ENCODE measurements at regions not wholly inside any gene's neighbourhood (a gene's known extent, or its start where the extent isn't known, plus 50 kb on each side); places are given as distances from the start of the nearest gene placed in this dataset.
"Not testable (repeated sequence)": the region's sequence is repeated elsewhere in the genome, so short reads cannot be mapped to it uniquely, and the experiment has no call there.

DNA sequence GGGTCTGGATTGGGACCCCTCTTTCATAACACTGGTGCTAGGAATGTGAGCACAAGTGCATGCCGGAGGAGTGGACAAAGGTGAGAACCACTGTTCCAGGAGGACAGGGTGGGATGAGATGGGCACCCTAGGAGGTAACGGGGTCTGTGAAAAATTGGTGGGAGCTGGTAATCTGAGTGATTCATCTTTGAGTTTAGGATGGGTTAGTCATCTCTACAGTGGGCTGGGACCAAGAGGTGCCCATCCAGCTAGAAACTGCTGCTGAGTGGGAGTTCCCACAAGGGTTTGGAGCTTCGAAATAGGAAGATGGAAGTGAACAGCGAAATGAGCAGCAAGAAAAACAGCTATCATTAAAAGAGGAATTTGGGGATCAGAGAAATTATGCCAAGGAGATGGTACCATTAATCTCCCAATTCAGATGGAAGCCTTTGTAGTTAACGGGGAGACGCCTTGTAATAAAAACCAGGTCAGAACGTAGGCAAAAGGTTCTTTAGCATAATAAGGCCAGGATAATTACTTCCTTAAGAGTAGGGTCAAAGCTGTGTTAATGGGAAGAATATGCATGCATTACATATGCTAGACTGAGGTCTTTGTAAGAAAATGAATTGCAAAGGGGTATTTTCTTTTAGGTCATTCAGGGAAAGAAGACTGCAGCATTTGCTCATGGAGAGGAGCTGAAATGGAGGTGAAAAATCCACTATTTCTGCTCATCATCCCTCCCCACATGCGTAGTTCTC lies 55.5 kb downstream of the OLFML3 start:
- Histone ChIP-seq H3K27ac (ENCODE audit: extremely low read length, insufficient read depth, low read length) (no peak overlapping the region), H3K4me2 (ENCODE audit: low read depth, low read length) (no peak overlapping the region)
- intact Hi-C loops (cut with micrococcal nuclease; ENCODE audit: unreplicated experiment) = no loop called here

GRCh38 chr1:114035304-114035700 lies 56.0 kb downstream of the OLFML3 start:
- 51% methylated on average over 4 of the region's 4 CpGs for WGBS (ENCODE audit: low lambda C conversion rate)
- H3K79me2 ChIP-seq (ENCODE audit: insufficient read depth, low read length) = no peaks in the 10 kb centered on the region
- H3K36me3 ChIP-seq (replicated peaks in 1 of 2; ENCODE audit: control insufficient read depth in 1 of 2, insufficient read depth in 2 of 2, low read length in 2 of 2) = no peaks in the 10 kb centered on the region
- ATAC-seq = no peak
- no peak overlapping the region for H3K9ac ChIP-seq (ENCODE audit: insufficient read depth, low read depth, low read length)
- POLR2A ChIA-PET = no interaction called here
- intact Hi-C loops (cut with micrococcal nuclease; ENCODE audit: unreplicated experiment) (no loop called here), in situ Hi-C loops (cut with HindIII; ENCODE audit: extremely low pct_ligation_motif_present, low pct_unique_long_range_greater_than_20kb) (no loop called here)
- no peaks in the 10 kb centered on the region for H4K20me1 ChIP-seq (ENCODE audit: insufficient read depth, low read length)
- CTCF ChIA-PET (ENCODE audit: low intra/inter-chr PET ratio, low total read pairs) = no interaction called here
- no peaks in the 10 kb centered on the region for H3K4me1 ChIP-seq (ENCODE audit: insufficient read depth, low read length)
- no peak for DNase-seq (ENCODE audit: low spot score)
- FAIRE-seq = no peak
- H3K9me3 ChIP-seq (ENCODE audit: low read length) = no peaks in the 10 kb centered on the region
- no peak overlapping the region for H3K4me2 ChIP-seq (ENCODE audit: low read depth, low read length)
- H3K4me3 ChIP-seq (replicated peaks in 1 of 3; ENCODE audit: insufficient read depth in 1 of 3, low read depth in 2 of 3, low read length in 3 of 3) = no peak overlapping the region
- no peak overlapping the region for H2AFZ ChIP-seq (ENCODE audit: low read length)
- no peak overlapping the region for H3K27ac ChIP-seq (ENCODE audit: extremely low read length, insufficient read depth, low read length)
- TF ChIP-seq CEBPG (CRISPR knock-in tag; IDR thresholded peaks at IDR 0.05) = no peak
- no peak for TF ChIP-seq ELF4 (CRISPR knock-in tag; IDR thresholded peaks at IDR 0.05; ENCODE audit: borderline replicate concordance)
- TF ChIP-seq ZNF615 (CRISPR knock-in tag; IDR thresholded peaks at IDR 0.05; ENCODE audit: borderline replicate concordance) = no peak
- no TSS peak for BruUV-seq (replicated peaks)
- no peaks in the 10 kb centered on the region; a peak in 3 of 5 replicates for H3K27me3 ChIP-seq (ENCODE audit: control insufficient read depth in 1 of 2, insufficient read depth in 2 of 2, low read length in 2 of 2)

More for the DNA sequence above, 55.5 kb downstream of the OLFML3 start:
- no peak for DNase-seq (ENCODE audit: low spot score)
- no peak for FAIRE-seq
- Histone ChIP-seq H3K27me3 (ENCODE audit: control insufficient read depth in 1 of 2, insufficient read depth in 2 of 2, low read length in 2 of 2) (no peaks in the 10 kb centered on the region; a peak in 3 of 5 replicates), H3K9ac (ENCODE audit: insufficient read depth, low read depth, low read length) (no peak overlapping the region), H3K36me3 (replicated peaks in 1 of 2; ENCODE audit: control insufficient read depth in 1 of 2, insufficient read depth in 2 of 2, low read length in 2 of 2) (no peaks in the 10 kb centered on the region), H3K9me3 (ENCODE audit: low read length) (no peaks in the 10 kb centered on the region), H3K79me2 (ENCODE audit: insufficient read depth, low read length) (no peaks in the 10 kb centered on the region), H2AFZ (ENCODE audit: low read length) (no peak overlapping the region), H3K4me1 (ENCODE audit: insufficient read depth, low read length) (no peaks in the 10 kb centered on the region), H4K20me1 (ENCODE audit: insufficient read depth, low read length) (no peaks in the 10 kb centered on the region), H3K4me3 (replicated peaks in 1 of 3; ENCODE audit: insufficient read depth in 1 of 3, low read depth in 2 of 3, low read length in 3 of 3) (no peak overlapping the region)
- BruUV-seq (replicated peaks) = no TSS peak
- in situ Hi-C loops (cut with HindIII; ENCODE audit: extremely low pct_ligation_motif_present, low pct_unique_long_range_greater_than_20kb) = no loop called here
- CTCF ChIA-PET (ENCODE audit: low intra/inter-chr PET ratio, low total read pairs) = no interaction called here
- no peak for ATAC-seq
- TF ChIP-seq ZNF878 (CRISPR knock-in tag; IDR thresholded peaks at IDR 0.05) = no peak
- no peak for TF ChIP-seq CBX1 (IDR thresholded peaks at IDR 0.05; ENCODE audit: low read depth)
- TF ChIP-seq JUND (CRISPR knock-in tag; IDR thresholded peaks at IDR 0.05) = no peak
- TF ChIP-seq MED1 (CRISPR knock-in tag; IDR thresholded peaks at IDR 0.05) = no peak
- TF ChIP-seq, protein P1, sequence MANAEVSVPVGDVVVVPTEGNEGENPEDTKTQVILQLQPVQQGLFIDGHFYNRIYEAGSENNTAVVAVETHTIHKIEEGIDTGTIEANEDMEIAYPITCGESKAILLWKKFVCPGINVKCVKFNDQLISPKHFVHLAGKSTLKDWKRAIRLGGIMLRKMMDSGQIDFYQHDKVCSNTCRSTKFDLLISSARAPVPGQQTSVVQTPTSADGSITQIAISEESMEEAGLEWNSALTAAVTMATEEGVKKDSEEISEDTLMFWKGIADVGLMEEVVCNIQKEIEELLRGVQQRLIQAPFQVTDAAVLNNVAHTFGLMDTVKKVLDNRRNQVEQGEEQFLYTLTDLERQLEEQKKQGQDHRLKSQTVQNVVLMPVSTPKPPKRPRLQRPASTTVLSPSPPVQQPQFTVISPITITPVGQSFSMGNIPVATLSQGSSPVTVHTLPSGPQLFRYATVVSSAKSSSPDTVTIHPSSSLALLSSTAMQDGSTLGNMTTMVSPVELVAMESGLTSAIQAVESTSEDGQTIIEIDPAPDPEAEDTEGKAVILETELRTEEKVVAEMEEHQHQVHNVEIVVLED (CRISPR knock-in tag; IDR thresholded peaks at IDR 0.05; ENCODE audit: borderline replicate concordance) = no peak
- no peak for TF ChIP-seq JUNB (CRISPR knock-in tag; IDR thresholded peaks at IDR 0.05; ENCODE audit: borderline replicate concordance)
- POLR2A ChIA-PET = no interaction called here
- 32% methylated on average over 8 of the region's 8 CpGs for WGBS (ENCODE audit: low lambda C conversion rate)

- H3K4me2 ChIP-seq (ENCODE audit: low read depth, low read length); H3K4me1 ChIP-seq (ENCODE audit: insufficient read depth, low read length); H3K36me3 ChIP-seq (replicated peaks in 1 of 2; ENCODE audit: control insufficient read depth in 1 of 2, insufficient read depth in 2 of 2, low read length in 2 of 2); POLR2A ChIA-PET; H3K27me3 ChIP-seq (ENCODE audit: control insufficient read depth in 1 of 2, insufficient read depth in 2 of 2, low read length in 2 of 2); H3K9me3 ChIP-seq (ENCODE audit: low read length); H3K9ac ChIP-seq (ENCODE audit: insufficient read depth, low read depth, low read length); in situ Hi-C loops (cut with HindIII; ENCODE audit: extremely low pct_ligation_motif_present, low pct_unique_long_range_greater_than_20kb); H3K27ac ChIP-seq (ENCODE audit: extremely low read length, insufficient read depth, low read length); H3K79me2 ChIP-seq (ENCODE audit: insufficient read depth, low read length); H3K4me3 ChIP-seq (replicated peaks in 1 of 3; ENCODE audit: insufficient read depth in 1 of 3, low read depth in 2 of 3, low read length in 3 of 3); intact Hi-C loops (cut with micrococcal nuclease; ENCODE audit: unreplicated experiment); H2AFZ ChIP-seq (ENCODE audit: low read length); CTCF ChIA-PET (ENCODE audit: low intra/inter-chr PET ratio, low total read pairs); FAIRE-seq; BruUV-seq (replicated peaks); DNase-seq (ENCODE audit: low spot score); H4K20me1 ChIP-seq (ENCODE audit: insufficient read depth, low read length); ATAC-seq: not testable (repeated sequence)
- 40% methylated on average over 12 of the region's 17 CpGs for WGBS (ENCODE audit: low lambda C conversion rate)
These were observed 57.8 kb downstream of the OLFML3 start for GRCh38 chr1:114036841-114037630.
